ENCODE measurements at regions not wholly inside any gene's neighbourhood (a gene's known extent, or its start where the extent isn't known, plus 50 kb on each side); places are given as distances from the start of the nearest gene placed in this dataset.

GRCh38 chr4:32601848-32602247, 1881.7 kb downstream of the PCDH7 start:
- TF ChIP-seq, protein P1, sequence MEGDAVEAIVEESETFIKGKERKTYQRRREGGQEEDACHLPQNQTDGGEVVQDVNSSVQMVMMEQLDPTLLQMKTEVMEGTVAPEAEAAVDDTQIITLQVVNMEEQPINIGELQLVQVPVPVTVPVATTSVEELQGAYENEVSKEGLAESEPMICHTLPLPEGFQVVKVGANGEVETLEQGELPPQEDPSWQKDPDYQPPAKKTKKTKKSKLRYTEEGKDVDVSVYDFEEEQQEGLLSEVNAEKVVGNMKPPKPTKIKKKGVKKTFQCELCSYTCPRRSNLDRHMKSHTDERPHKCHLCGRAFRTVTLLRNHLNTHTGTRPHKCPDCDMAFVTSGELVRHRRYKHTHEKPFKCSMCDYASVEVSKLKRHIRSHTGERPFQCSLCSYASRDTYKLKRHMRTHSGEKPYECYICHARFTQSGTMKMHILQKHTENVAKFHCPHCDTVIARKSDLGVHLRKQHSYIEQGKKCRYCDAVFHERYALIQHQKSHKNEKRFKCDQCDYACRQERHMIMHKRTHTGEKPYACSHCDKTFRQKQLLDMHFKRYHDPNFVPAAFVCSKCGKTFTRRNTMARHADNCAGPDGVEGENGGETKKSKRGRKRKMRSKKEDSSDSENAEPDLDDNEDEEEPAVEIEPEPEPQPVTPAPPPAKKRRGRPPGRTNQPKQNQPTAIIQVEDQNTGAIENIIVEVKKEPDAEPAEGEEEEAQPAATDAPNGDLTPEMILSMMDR (IDR thresholded peaks at IDR 0.05; ENCODE audit: borderline replicate concordance, insufficient read depth, low read depth, low read length) = no peak
- no peak overlapping the region for H3K4me3 ChIP-seq (ENCODE audit: low read depth, low read length)

DNA sequence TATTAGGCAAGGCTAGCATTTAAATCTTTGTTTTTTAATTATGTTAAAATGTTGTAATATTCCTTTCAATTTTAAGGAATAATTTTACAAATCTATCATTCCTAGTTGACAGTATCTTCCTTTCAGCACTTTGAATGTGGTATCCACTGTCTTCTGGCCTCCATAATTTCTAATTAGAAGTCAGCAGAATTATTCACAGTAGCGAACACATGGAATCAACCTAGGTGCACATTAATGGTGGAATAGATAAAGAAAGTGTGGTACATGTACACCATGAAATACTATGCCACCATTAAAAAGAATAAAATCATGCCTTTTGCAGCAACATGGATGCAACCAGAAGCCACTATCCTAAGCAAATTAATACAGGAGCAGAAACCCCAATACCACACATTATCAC, 1887.8 kb downstream of the PCDH7 start:
- no peak overlapping the region for H3K4me3 ChIP-seq (ENCODE audit: low read depth, low read length)
- TF ChIP-seq, protein P1 (IDR thresholded peaks at IDR 0.05; ENCODE audit: borderline replicate concordance, insufficient read depth, low read depth, low read length) = no peak

DNA sequence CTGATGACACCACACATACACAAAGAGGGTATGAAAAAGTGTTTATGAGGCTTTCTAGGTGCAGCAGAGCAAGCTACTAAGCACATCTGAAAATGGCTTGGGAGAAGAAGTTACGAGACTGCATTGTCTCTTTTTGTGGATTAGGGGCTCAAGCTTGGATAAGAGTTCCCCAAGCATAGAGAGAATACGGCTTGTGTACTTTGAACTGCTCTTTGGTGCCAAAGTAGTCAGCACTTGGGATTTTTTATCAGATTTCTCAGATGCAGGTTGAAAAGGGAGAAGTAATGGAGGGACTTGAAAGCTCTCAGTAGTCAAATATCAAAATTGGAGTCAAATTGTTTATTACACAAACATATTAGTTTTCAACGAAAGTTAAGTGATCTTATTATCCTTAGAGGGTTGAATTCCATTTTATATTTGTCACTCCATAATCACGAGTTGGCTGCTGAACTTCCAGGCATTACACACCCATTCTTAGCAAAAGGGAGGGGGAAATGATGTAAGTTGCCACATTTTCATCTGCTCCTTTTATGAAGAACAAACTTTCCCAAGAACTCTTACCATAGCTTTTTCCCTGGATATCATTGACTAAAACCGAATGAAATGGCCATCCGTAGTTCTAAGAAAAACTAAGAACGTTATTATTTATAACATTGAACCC, 1904.9 kb downstream of the PCDH7 start:
- TF ChIP-seq, protein P1 (IDR thresholded peaks at IDR 0.05; ENCODE audit: borderline replicate concordance, insufficient read depth, low read depth, low read length) = no peak
- no peak overlapping the region for H3K4me3 ChIP-seq (ENCODE audit: low read depth, low read length)

- TF ChIP-seq, protein P1 (IDR thresholded peaks at IDR 0.05; ENCODE audit: borderline replicate concordance, insufficient read depth, low read depth, low read length) = no peak
- no peak overlapping the region for H3K4me3 ChIP-seq (ENCODE audit: low read depth, low read length)
These were observed 1905.6 kb downstream of the PCDH7 start for GRCh38 chr4:32625687-32626337.

- H3K4me3 ChIP-seq (ENCODE audit: low read depth, low read length) = no peak overlapping the region
- TF ChIP-seq, protein P1 (IDR thresholded peaks at IDR 0.05; ENCODE audit: borderline replicate concordance, insufficient read depth, low read depth, low read length) = no peak
These were observed 1911.7 kb downstream of the PCDH7 start for GRCh38 chr4:32631831-32632230.

GRCh38 chr4:32633421-32633820, 1913.3 kb downstream of the PCDH7 start:
- TF ChIP-seq, protein P1 (IDR thresholded peaks at IDR 0.05; ENCODE audit: borderline replicate concordance, insufficient read depth, low read depth, low read length) = no peak
- H3K4me3 ChIP-seq (ENCODE audit: low read depth, low read length) = no peak overlapping the region

DNA sequence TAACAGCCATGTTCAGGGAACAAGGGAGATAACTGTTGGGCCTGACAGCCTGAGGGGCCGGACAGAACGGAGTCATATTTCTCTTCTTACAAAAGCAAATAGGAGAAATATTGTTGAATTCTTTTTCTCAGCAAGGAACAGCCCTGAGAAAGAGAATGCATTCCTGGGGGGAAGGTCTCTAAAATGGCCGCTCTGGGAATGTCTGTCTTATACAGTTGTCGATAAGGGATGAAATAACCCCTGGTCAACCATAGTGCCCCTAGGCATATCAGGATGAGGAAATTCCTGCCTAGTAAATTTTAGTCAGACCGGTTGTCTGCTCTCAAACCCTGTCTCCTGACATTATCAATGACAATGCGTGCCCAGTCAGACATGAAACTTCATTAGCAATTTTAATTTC, 1925.5 kb downstream of the PCDH7 start:
- no peak overlapping the region for H3K4me3 ChIP-seq (ENCODE audit: low read depth, low read length)
- TF ChIP-seq, protein P1 (IDR thresholded peaks at IDR 0.05; ENCODE audit: borderline replicate concordance, insufficient read depth, low read depth, low read length) = no peak

All from GM12875 (cell line).